ENCODE measurements at regions not wholly inside any gene's neighbourhood (a gene's known extent, or its start where the extent isn't known, plus 50 kb on each side); places are given as distances from the start of the nearest gene placed in this dataset.

DNA sequence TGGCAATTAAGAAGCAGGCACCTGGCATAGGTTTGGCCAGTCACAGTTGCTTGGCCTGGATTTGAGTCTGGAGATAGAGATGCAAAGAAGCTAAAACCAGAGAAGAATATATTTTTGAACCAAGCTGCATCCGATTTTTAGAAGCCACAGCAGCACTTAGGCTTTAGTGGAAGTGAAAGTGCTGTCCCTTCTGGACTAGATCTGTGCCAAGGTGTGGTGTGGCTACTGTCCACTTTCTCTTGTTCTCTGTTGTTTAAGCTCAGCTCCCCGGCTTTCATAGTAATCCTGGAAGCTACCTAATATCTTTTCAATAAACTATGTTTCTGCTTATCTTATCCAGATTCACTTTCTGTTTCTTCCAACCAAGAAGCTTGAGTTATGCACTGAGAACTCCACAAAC, 183.4 kb upstream of the THRB start:
- Histone ChIP-seq H4K20me1 (ENCODE audit: insufficient read depth, low read length) (no peaks in the 10 kb centered on the region), H3K9me3 (replicated peaks in 1 of 2; ENCODE audit: control insufficient read depth in 1 of 2, insufficient read depth in 1 of 2, low read length in 2 of 2) (no peaks in the 10 kb centered on the region), H3K4me3 (replicated peaks in 1 of 3; ENCODE audit: low read depth in 2 of 3, low read length in 3 of 3) (peak overlapping the region in 1 of 3 experiments; percentile 19), H3K4me2 (replicated peaks; ENCODE audit: extremely low read depth, low read length, poor library complexity, severe bottlenecking) (peak overlapping the region; percentile 45), H3K36me3 (replicated peaks in 1 of 2; ENCODE audit: control insufficient read depth in 1 of 2, insufficient read depth in 2 of 2, low read length in 2 of 2) (no peaks in the 10 kb centered on the region), H3K79me2 (ENCODE audit: insufficient read depth, low read length) (no peaks in the 10 kb centered on the region), H2AFZ (ENCODE audit: insufficient read depth, low read depth, low read length, poor library complexity, severe bottlenecking) (peak overlapping the region; percentile 16), H3K4me1 (ENCODE audit: control insufficient read depth in 1 of 2, insufficient read depth in 2 of 2, low read length in 2 of 2) (peaks cover 11% of the 10 kb centered on the region in 2 donors), H3K27ac (ENCODE audit: low read depth in 1 of 2, low read length in 2 of 2) (no peak overlapping the region), H3K9ac (ENCODE audit: insufficient read depth, low read length, poor library complexity, severe bottlenecking) (no peak overlapping the region), H3K27me3 (ENCODE audit: control insufficient read depth in 2 of 2, insufficient read depth in 2 of 2, low read length in 2 of 2) (peaks cover 2 to 4% of the 10 kb centered on the region in 2 donors)
- Mint-ChIP-seq H3K9me3 (peaks cover 0 to 3% (median 0%) of the 10 kb centered on the region in 7 donors), H3K4me3 (peak overlapping the region in 1 of 2 donors; percentile 73), H3K36me3 (no peaks in the 10 kb centered on the region), H3K4me1 (peaks cover 20% of the 10 kb centered on the region), H3K27me3 (ENCODE audit: low read depth in 3 of 3) (peaks cover 1 to 20% (median 8%) of the 10 kb centered on the region in 3 donors), H3K27ac (no peak overlapping the region)
- intact Hi-C loops (cut with micrococcal nuclease) = no loop called here
- TF ChIP-seq CTCF (IDR thresholded peaks at IDR 0.05) = no peak
- no peak for DNase-seq
- 0% methylated on average over 2 of the region's 2 CpGs for WGBS (ENCODE audit: insufficient coverage)

DNA sequence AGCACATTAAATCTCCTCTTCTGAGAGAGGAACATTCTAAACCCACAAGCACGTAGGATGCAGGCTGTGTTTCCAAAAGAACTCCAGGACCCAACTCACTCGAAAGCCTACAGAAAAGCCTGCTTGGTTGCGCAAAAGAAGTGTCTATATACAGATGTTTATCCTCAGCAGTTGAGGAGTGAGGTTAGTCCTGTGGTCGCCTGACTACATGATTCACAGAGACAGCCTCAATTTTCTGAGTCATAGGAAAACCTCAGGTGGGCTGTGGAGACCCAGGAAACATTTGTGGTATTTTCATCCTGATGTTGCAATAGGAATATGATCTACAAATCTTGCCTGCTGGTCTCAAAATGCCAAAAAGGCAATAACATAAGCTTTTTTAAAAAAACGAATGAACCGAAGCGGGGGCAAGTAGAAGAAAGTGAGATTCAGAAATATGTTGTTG, 183.8 kb upstream of the THRB start:
- no peaks in the 10 kb centered on the region for H3K79me2 ChIP-seq (ENCODE audit: insufficient read depth, low read length)
- no peaks in the 10 kb centered on the region for H3K36me3 ChIP-seq (replicated peaks in 1 of 2; ENCODE audit: control insufficient read depth in 1 of 2, insufficient read depth in 2 of 2, low read length in 2 of 2)
- H3K27ac Mint-ChIP-seq = no peak overlapping the region
- no peak overlapping the region for H3K9ac ChIP-seq (ENCODE audit: insufficient read depth, low read length, poor library complexity, severe bottlenecking)
- no peaks in the 10 kb centered on the region for H3K36me3 Mint-ChIP-seq
- 0% methylated on average over 2 of the region's 7 CpGs for WGBS (ENCODE audit: insufficient coverage)
- no peak overlapping the region for H3K27ac ChIP-seq (ENCODE audit: low read depth in 1 of 2, low read length in 2 of 2)
- peaks cover 2 to 4% of the 10 kb centered on the region in 2 donors for H3K27me3 ChIP-seq (ENCODE audit: control insufficient read depth in 2 of 2, insufficient read depth in 2 of 2, low read length in 2 of 2)
- peak; percentile 2 to 48 (median 3) for DNase-seq
- no peaks in the 10 kb centered on the region for H4K20me1 ChIP-seq (ENCODE audit: insufficient read depth, low read length)
- TF ChIP-seq CTCF (IDR thresholded peaks at IDR 0.05) = no peak
- peak overlapping the region in 1 of 3 experiments; percentile 19 for H3K4me3 ChIP-seq (replicated peaks in 1 of 3; ENCODE audit: low read depth in 2 of 3, low read length in 3 of 3)
- H3K27me3 Mint-ChIP-seq (ENCODE audit: low read depth in 3 of 3) = peaks cover 2 to 23% (median 8%) of the 10 kb centered on the region in 3 donors
- H3K9me3 Mint-ChIP-seq = peaks cover 0 to 3% (median 0%) of the 10 kb centered on the region in 7 donors
- peaks cover 11% of the 10 kb centered on the region in 2 donors for H3K4me1 ChIP-seq (ENCODE audit: control insufficient read depth in 1 of 2, insufficient read depth in 2 of 2, low read length in 2 of 2)
- peaks cover 20% of the 10 kb centered on the region for H3K4me1 Mint-ChIP-seq
- H3K4me2 ChIP-seq (replicated peaks; ENCODE audit: extremely low read depth, low read length, poor library complexity, severe bottlenecking) = peak overlapping the region; percentile 45
- no peaks in the 10 kb centered on the region for H3K9me3 ChIP-seq (replicated peaks in 1 of 2; ENCODE audit: control insufficient read depth in 1 of 2, insufficient read depth in 1 of 2, low read length in 2 of 2)
- H2AFZ ChIP-seq (ENCODE audit: insufficient read depth, low read depth, low read length, poor library complexity, severe bottlenecking) = peak overlapping the region; percentile 16
- peak overlapping the region in 1 of 2 donors; percentile 73 for H3K4me3 Mint-ChIP-seq
- intact Hi-C loops (cut with micrococcal nuclease) = no loop called here

All from CD14-positive monocyte (primary cell).